ENCODE measurements at regions not wholly inside any gene's neighbourhood (a gene's known extent, or its start where the extent isn't known, plus 50 kb on each side); places are given as distances from the start of the nearest gene placed in this dataset.

- Histone ChIP-seq H3K9me3 (no peaks in the 10 kb centered on the region), H3K36me3 (no peaks in the 10 kb centered on the region), H3K27ac (no peak overlapping the region), H3K4me3 (no peak overlapping the region), H3K27me3 (no peaks in the 10 kb centered on the region), H3K4me1 (no peaks in the 10 kb centered on the region)
- TF ChIP-seq, protein P1, sequence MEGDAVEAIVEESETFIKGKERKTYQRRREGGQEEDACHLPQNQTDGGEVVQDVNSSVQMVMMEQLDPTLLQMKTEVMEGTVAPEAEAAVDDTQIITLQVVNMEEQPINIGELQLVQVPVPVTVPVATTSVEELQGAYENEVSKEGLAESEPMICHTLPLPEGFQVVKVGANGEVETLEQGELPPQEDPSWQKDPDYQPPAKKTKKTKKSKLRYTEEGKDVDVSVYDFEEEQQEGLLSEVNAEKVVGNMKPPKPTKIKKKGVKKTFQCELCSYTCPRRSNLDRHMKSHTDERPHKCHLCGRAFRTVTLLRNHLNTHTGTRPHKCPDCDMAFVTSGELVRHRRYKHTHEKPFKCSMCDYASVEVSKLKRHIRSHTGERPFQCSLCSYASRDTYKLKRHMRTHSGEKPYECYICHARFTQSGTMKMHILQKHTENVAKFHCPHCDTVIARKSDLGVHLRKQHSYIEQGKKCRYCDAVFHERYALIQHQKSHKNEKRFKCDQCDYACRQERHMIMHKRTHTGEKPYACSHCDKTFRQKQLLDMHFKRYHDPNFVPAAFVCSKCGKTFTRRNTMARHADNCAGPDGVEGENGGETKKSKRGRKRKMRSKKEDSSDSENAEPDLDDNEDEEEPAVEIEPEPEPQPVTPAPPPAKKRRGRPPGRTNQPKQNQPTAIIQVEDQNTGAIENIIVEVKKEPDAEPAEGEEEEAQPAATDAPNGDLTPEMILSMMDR (IDR thresholded peaks at IDR 0.05) = no peak
- no peak for DNase-seq (ENCODE audit: low spot score)
Measured at GRCh38 chr11:43223026-43223425, 88.8 kb upstream of the API5 start.

GRCh38 chr11:43234881-43235280, 76.9 kb upstream of the API5 start:
- H3K36me3 ChIP-seq = no peaks in the 10 kb centered on the region
- H3K9me3 ChIP-seq = peaks cover 0 to 8% of the 10 kb centered on the region in 2 donors
- no peak overlapping the region for H3K4me3 ChIP-seq
- TF ChIP-seq, protein P1 (IDR thresholded peaks at IDR 0.05) = no peak
- no peaks in the 10 kb centered on the region for H3K27me3 ChIP-seq
- no peak for DNase-seq (ENCODE audit: low spot score)
- no peak overlapping the region for H3K27ac ChIP-seq
- no peaks in the 10 kb centered on the region for H3K4me1 ChIP-seq

DNA sequence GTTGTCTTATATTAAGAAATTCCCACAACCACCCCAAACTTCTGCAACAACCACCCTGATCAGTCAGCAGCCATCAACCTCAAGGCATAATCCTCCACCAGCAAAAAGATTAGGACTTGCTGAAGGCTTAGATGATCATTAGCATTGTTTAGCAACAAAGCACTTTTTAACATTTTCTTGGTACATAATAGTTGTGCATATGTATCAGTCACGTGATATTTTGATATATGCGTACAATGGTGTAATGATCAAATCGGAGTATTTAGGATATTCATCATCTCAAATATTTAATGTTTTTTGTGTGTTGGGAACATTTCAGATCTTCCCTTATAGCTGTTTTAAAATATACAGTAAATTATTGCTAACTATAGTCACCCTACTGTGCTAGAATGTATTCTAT, 73.5 kb upstream of the API5 start:
- DNase-seq (ENCODE audit: low spot score) = no peak
- Histone ChIP-seq H3K4me1 (no peaks in the 10 kb centered on the region), H3K27ac (no peak overlapping the region), H3K4me3 (no peak overlapping the region), H3K9me3 (peaks cover 0 to 8% of the 10 kb centered on the region in 2 donors), H3K36me3 (no peaks in the 10 kb centered on the region), H3K27me3 (no peaks in the 10 kb centered on the region)
- TF ChIP-seq, protein P1 (IDR thresholded peaks at IDR 0.05) = no peak

GRCh38 chr11:43239791-43240190, 72.0 kb upstream of the API5 start:
- Histone ChIP-seq H3K4me1 (no peaks in the 10 kb centered on the region), H3K27ac (no peak overlapping the region), H3K4me3 (no peak overlapping the region), H3K36me3 (no peaks in the 10 kb centered on the region), H3K9me3 (peaks cover 0 to 8% of the 10 kb centered on the region in 2 donors), H3K27me3 (no peaks in the 10 kb centered on the region)
- TF ChIP-seq, protein P1 (IDR thresholded peaks at IDR 0.05) = no peak
- no peak for DNase-seq (ENCODE audit: low spot score)

DNA sequence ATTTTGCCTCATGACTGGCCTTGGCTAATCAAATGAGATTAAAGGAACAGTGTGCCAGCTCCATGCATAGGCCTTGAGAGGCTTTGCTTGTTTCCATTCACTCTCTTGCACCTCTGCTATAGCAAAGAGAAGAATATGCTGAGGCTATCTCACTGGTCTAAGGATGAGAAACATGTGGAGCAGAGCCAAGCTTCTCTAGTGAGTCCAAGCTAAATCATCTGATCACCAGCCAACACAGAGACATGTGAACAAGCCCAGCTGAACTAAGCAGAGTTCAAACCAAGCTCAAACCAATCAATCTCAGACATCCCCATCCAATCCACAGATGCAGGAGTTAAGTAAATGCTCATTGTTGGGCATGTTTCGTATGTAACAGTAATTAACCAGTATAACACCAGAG, 69.4 kb upstream of the API5 start:
- no peaks in the 10 kb centered on the region for H3K36me3 ChIP-seq
- DNase-seq (ENCODE audit: low spot score) = no peak
- no peaks in the 10 kb centered on the region for H3K4me1 ChIP-seq
- peaks cover 0 to 2% of the 10 kb centered on the region in 2 donors for H3K9me3 ChIP-seq
- H3K27me3 ChIP-seq = no peaks in the 10 kb centered on the region
- TF ChIP-seq, protein P1 (IDR thresholded peaks at IDR 0.05) = no peak
- no peak overlapping the region for H3K4me3 ChIP-seq
- no peak overlapping the region for H3K27ac ChIP-seq

GRCh38 chr11:43243927-43244326, 67.9 kb upstream of the API5 start:
- H3K9me3 ChIP-seq = no peaks in the 10 kb centered on the region
- H3K4me1 ChIP-seq = no peaks in the 10 kb centered on the region
- DNase-seq (ENCODE audit: low spot score) = no peak
- no peak overlapping the region for H3K4me3 ChIP-seq
- TF ChIP-seq, protein P1 (IDR thresholded peaks at IDR 0.05) = no peak
- H3K27ac ChIP-seq = no peak overlapping the region
- H3K36me3 ChIP-seq = no peaks in the 10 kb centered on the region
- no peaks in the 10 kb centered on the region for H3K27me3 ChIP-seq
